Left cardiac atrium (tissue), 4 donors: ENCODE measurements at regions not wholly inside any gene's neighbourhood (a gene's known extent, or its start where the extent isn't known, plus 50 kb on each side); places are given as distances from the start of the nearest gene placed in this dataset.
A peak's percentile ranks its signal among the peaks of the same experiment; 100 is the strongest.

Source experiments
- ATAC-seq, 2 donors: fragments of 200-7000 bp; cut with Tn5 transposase; one replicate each; pipeline ENCODE4 v1.9.1; 2020; ENCODE audit warnings: mild to moderate bottlenecking in 2 of 2, moderate library complexity in 2 of 2
- DNase-seq: peaks from one replicate; pipeline ENCODE4 v3.0.0-alpha.2; 2020
- intact Hi-C, 2 donors: fragments of 100-400 bp; cut with DNase I; formaldehyde crosslinking; loops; one replicate each; pipeline versions ENCODE4 v1.14.1 to v1.15.1; 2022 to 2023
- donor health status: DM: no; HTN: yes; CAD: no.
- donor health status: DM: no; HTN: yes; CAD: no; lungs with severe emphysema.
- donor health status: DM: yes; HTN: yes; CAD: no.
- donor health status: Dilated cardiomyopathy.

DNA sequence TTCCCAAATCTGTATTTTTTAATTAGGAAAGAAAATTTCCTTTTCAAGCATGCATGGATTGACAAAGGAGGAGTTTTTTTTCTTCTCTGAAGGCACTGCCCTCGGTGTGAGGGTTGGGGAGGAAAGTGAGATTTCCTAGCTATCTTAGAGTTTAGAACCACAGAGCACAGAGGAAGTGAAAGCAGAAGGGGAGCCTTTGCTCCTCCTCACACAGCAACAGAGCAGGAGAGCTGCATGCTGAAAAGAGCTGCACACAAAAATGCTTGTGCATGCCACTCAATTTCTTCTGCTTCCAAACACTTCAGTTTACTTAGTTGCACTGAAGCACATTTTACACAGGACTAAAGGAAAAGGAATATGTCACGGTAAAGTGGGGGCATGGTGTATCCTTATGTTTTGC lies 308.1 kb downstream of the GPATCH2 start:
- DNase-seq, result no peak
- intact Hi-C loops, result no loop called here
- ATAC-seq, result no peak

DNA sequence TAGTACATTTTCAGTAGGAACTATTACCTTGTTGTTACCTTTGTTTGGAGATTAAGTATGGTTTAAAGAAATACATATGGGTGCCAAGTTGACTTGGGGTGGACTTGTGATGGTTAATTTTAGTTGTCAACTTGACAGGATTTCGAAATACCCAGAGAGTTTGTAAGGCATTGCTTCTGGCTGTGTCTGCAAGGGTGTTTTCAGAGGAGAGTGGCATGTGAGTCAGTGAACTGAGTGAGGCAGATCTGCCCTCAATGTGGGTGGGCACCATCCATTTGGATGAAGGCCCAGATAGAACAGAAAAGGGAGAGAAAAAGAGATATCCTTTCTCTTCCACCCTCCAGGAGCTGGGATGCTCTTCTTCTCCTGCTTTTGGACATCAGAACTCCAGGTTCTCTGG lies 315.5 kb downstream of the GPATCH2 start:
- intact Hi-C loops, result no loop called here
- ATAC-seq (peak in 1 of 2 donors; percentile 95), DNase-seq (no peak)

DNA sequence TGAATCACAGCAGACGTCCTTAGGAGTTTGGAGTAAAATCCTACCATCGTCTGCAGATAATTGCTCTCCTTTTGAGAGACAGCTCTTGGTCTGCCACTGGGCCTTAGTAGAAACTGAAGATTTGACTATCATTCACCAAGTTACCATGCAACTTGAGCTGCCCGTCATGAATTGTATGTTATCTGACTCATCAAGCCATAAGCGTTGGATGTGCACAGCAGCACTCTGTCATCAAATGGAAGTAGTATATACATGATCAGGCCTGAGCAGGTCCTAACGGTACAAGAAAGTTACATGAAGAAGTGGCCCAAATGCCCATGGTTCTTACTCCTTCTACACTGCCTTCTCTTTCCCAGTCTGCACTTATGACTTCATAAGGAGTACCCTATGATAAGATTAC lies 317.8 kb downstream of the GPATCH2 start:
- DNase-seq (no peak), ATAC-seq (no peak)
- intact Hi-C loops, result no loop called here

DNA sequence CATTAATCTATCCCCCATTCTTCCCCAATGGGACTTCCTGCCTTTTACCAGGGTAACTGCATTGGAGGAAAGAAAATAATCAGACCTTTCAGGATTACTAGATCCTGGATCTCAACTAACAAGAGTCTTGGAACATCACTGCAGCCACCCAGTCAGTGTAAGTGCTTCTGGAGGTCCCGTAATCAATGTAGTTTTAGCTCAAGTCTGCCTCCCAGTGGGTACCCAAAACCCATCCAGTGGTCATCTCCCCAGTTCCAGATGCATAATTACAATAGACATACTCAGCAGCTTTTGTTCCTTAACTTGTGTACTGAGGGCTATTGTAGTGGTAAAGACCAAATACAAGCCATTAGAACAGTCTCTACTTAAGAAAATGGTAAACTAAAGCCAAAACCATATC lies 319.1 kb downstream of the GPATCH2 start:
- DNase-seq, result no peak
- ATAC-seq, result no peak
- intact Hi-C loops, result no loop called here

DNA sequence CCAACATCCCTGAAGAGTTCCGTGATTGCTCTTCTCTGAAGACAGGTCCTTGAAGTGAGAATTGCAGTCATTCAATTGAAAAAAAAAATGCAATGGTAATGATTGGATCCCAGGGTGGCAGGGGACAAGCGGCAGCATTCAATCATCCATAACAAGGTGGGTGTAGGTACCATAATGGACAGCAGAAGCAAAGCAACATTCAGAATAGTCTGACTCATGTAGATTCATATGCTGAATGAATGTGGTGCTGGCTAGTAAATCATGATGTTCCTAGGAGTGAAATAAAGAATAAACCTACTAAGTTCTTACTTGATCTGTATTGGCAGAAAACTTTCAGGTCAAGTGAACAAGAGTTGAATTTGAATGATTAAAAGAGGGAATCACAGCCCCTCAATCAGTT lies 319.6 kb downstream of the GPATCH2 start:
- no peak for DNase-seq
- intact Hi-C loops, result no loop called here
- no peak for ATAC-seq

DNA sequence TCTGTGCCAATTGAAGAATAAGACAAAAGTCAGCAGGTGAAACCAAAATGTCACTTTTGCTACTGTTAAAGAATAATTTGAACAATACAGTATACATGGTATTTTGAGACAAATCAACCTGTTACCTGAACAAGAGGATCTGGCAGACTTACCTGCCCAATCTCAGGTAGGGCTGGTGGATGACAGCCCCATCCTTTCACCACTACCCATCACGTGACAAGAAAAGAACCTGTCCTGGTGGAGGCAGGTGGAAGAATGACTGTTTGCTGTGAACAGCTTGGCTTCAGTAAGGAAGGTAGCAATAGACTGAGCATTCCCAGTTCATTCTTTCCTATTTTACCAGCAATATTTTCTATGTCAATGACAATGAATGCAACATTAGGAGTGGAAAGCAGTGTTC lies 349.6 kb downstream of the GPATCH2 start:
- intact Hi-C loops, result no loop called here
- DNase-seq (no peak), ATAC-seq (no peak)

DNA sequence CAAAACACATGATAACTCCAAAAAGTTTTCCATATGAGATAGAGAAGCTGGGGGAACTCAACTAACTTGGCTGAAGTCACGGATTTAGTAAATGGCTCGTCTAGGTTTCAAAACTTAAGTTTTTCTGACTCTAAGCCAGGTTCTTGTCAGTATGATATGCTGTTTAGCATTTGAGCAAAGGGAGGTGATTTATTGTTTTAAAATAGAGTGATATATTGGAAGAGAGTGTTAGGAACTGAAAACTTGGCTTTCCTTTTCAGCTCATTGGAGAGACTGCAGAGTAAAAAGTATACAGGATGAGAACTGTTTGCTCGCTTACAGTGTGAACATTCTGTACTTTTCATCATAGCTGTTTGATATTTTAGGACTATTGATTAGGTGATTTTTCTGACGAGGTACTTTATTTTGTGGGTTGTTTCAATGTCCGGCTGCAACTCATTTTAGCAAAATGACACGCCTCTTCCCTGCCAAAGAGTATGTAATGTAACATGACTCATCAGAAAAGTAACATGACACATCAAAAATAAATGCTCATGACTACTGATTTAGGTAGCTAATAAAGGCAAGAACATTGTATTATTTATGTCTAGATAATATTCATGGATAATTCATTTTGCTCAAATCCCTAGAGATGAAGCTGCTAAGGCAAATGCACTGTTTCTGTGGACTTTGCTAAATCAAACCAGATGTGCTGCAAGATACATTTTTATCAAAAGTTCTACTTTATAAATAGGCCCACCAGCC lies 355.1 kb downstream of the GPATCH2 start:
- ATAC-seq, result no peak
- intact Hi-C loops, result no loop called here
- no peak for DNase-seq

DNA sequence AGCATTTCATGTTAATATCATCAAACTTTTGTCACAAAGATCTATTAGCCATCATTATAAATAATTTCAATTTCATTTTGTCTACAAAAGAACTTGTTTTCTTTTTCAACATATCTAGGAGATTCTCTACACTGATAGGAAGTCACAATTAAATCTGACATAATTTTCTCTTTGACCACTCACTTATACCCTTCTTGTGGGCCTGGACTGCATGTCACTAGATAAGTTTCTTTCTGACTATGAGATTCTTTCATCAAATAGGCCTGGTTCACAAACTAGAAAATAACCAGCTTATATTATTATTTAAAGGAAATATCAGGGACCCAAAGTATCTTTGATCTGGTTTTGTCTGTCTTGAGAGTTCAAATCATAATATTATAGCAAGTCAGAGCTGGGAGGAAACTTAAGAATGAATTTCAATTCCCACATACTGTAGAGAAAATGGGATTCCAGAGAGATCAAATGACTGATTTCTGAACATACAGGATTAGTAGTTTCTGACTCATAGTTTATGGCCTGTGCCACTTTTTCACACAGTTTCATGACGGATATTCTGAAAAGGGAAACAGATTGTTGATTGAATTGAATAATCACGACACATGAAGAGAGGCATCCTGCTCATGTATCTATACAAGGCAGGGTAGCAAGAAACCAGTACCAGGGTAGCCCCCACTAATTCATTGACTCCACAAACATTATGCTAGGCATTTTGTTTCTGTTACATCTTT lies 355.8 kb downstream of the GPATCH2 start:
- no peak for ATAC-seq
- intact Hi-C loops, result no loop called here
- DNase-seq, result no peak

DNA sequence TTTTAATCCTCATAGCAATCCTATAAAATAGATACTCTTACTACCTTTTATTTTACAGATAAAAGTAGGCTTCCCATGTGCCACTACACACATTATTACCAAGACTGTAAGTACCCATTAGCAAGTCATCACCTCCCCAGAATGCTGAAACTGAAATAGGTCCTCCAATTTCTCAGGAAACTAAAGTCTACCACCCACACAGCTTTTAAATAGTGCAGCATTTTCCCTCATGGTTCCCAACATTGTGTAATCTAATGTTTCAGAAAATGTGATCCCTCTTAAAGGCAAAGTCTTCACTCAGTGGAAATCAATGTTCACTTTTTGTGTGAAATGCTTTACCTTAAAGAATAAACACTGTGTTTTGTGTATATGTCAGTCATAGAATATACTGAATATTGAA lies 356.5 kb downstream of the GPATCH2 start:
- intact Hi-C loops, result no loop called here
- no peak for ATAC-seq
- no peak for DNase-seq

DNA sequence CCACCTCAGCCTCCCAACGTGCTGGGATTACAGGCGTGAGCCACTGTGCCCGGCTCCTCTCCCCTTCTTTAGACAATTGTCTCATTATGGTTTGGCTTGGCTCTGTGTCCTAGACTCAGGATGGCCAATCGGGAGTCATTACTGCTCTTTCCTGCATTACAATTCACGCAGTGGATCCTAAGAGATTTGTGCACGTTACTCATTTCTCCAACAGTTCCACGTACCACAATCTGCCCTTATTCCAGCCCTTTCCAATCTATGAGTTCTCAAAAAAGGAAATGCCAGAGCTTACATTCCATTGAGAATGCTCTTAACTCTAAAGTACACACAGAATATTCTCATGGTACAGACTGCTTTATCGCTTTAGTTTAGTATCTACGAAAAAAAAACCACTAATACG lies 357.0 kb downstream of the GPATCH2 start:
- no peak for DNase-seq

DNA sequence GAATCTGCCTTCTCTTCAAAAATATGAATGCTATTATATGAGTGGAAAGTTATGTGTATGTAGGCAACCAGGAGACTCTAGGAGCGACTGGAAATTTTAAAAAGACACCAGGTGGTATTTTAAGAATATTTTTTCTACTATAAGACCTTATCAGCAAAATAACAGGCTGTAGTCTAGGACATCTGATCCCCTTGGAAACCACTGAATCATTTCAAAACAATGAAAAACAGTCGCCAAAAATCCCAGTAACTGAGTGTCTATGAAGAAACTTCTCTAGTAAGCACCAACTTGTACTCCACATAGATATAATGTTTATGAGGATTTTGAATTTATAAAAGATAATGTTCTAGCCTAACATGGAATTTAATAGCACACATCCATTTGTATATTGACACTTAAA lies 358.5 kb downstream of the GPATCH2 start:
- peak; percentile 55 to 70 for ATAC-seq
- DNase-seq, result no peak
- intact Hi-C loops, result no loop called here

More for the DNA sequence above, 357.0 kb downstream of the GPATCH2 start:
- intact Hi-C loops, result no loop called here
- ATAC-seq, result no peak

DNA sequence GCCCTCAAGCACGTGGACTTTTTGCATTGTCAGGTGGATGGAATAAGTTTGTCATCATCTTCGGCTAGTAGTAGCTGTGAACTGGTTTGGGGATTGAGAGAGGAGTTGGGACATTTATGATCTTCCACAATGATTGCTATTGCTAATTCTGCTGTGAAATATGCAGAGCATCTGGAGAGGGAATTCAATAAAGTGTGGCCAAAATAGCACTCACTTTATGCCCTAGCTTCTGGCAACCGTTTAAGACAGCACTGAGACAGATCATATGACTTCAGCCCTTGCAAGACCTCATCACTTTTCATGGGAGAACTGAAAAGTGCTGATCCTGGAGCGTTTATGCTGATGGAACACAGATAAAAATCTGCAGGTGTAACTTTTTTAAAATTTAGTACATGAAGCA lies 360.8 kb downstream of the GPATCH2 start:
- DNase-seq, result no peak
- no peak for ATAC-seq
- intact Hi-C loops, result no loop called here

DNA sequence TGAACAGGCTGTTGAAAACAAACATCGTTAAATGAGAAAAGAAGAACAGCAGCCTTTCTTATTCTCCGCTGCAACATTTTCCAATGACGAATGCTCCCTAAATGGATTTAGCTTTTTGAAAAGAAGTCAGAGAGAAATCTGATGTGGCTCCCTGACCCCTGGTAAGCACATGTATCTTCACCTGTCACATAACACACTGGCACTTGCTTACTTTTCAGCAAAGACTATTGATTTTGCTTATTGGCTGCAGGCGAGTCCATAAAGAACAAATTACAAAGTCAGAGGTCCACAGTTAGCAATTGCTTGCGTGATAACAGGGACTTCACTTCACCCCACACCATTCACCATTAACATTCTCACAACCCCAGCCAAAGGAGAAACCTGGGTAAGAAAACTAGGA lies 362.8 kb downstream of the GPATCH2 start:
- intact Hi-C loops, result no loop called here
- ATAC-seq (no peak), DNase-seq (no peak)

DNA sequence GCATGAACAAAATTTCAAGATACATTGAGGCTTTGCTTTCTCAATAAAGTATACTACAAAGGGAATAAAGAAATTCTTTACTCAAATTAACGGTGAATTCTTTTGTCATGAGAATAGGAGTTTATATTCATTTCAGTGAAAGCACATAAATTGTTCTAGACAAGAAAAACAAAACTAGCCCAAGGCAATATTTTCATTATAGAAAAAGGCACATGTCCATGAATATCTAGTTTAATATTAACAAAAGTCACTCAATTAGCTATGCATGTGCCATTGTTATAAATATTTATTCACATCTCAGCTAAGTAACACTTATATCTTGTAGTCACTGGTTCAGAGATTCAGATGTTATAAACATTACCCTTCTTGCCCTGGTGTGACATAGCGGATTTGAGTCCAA lies 369.3 kb downstream of the GPATCH2 start:
- intact Hi-C loops, result no loop called here
- DNase-seq (no peak), ATAC-seq (no peak)

DNA sequence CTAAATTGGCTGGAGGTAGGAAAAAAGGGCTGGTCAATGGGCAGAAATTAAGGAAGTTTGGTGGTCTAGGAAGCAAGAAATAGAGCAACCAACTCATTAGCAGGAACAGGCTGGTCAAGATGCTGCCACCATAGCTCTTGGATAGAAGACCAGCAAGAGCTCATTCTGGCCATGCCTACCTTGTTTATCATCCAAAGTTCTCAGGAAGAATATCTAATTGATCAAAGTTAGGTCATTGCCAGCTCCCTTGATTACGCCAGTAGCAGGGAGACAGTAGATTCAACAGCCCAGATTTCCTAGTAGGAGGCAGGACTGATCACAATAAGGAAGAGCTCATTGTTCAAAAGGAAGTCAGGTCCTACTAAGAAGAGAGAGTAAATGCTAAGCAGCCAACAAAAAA lies 370.2 kb downstream of the GPATCH2 start:
- ATAC-seq (no peak), DNase-seq (no peak)
- intact Hi-C loops, result no loop called here

DNA sequence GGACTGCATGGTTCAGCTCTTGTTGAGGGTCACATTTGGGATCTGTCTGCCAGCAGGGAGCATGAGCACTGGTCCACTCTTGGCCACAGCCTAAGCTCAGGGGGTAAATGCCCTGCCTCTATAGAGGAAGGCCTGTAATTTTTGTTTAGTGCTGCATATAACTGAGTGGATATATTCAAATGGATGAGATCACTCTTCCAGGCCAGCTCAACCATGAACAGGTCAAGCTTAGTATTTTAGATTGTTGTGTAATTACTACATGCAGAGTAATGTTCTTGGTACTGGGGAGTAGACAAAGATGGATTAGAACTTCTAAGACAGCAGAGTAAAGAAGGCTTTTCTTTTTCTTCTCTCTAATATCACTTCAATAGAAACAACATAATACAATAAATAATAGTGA lies 376.9 kb downstream of the GPATCH2 start:
- intact Hi-C loops, result no loop called here

DNA sequence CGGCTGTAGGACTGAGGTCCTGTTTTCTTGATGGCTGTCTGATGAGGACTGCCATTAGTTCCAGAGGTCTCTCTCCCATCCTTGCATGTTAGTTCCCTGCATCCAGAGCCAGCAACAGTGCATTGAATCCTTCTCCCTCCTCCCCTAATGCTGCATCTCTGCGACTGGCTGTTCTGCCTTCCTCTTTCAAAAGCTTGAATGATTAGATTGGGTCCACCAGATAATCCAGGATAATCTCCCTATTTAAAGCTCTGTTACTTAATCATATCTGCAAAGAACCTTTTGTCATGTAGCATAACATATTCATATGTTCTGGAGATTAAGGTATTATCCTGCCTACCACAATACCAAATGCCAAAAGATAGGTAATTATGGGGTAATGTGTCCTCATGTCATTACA lies 377.5 kb downstream of the GPATCH2 start:
- no peak for DNase-seq
- intact Hi-C loops, result no loop called here
- ATAC-seq, result no peak

More for the DNA sequence above, 376.9 kb downstream of the GPATCH2 start:
- ATAC-seq, result no peak
- DNase-seq, result no peak

DNA sequence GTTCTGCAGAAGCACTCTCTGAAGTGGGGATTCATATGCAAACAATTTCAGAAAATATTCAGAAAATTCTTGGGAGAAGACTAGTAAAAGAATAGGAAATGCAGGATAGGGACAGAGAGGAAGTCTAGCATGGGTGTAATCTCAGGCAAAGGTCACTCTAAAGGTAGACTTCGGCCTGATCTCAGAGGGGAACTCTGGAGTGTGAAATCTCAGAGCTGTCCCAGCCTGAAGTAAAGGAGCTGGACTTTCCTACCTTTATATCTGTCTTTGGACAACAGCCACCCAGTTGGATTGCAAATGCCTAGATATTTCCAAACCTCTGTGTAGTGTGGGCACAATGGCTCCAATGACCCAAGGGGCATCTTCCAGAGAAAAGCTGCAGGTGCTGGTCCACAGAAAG lies 379.8 kb downstream of the GPATCH2 start:
- DNase-seq (no peak), ATAC-seq (no peak)
- intact Hi-C loops, result no loop called here

DNA sequence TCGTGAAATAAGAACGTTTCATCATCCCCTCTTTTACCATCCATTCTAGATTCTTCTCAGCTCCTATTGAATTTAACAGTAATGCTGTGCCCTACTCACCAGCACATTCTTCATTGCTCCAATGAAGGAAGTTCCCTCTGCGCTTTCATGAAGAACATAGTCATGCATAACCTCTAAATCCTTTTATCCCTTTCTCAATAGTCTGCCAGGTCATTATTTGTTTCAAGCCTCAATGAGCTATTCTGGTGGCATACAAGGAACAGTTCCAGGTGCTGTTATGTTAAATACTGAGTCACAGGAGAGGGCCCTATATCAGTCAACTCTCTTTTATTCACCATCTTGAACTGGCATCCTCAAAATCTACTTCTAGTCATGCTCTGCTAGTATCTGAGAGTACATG lies 381.0 kb downstream of the GPATCH2 start:
- no peak for ATAC-seq
- no peak for DNase-seq

DNA sequence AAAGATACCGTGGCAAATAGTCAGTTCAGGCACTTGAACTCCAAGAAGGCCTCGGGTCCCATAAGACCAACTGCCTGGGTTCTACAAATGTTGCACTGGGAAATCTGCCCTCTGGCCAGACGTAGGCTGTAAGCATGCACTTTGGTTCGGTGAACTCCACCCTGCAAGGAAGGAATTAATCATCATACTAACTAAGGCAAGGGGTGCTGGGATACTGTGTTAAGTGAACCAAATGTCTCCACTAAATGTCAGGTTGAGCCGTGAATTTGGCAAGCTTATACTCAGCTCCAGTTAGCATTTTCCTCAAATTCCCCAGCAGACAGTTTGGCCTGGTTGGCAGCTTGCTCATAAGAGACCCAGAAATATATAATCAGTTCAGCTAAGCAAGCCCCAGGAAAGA lies 385.9 kb downstream of the GPATCH2 start:
- intact Hi-C loops, result no loop called here
- ATAC-seq, result peak; percentile 46 to 92

More for the DNA sequence above, 381.0 kb downstream of the GPATCH2 start:
- intact Hi-C loops, result no loop called here

DNA sequence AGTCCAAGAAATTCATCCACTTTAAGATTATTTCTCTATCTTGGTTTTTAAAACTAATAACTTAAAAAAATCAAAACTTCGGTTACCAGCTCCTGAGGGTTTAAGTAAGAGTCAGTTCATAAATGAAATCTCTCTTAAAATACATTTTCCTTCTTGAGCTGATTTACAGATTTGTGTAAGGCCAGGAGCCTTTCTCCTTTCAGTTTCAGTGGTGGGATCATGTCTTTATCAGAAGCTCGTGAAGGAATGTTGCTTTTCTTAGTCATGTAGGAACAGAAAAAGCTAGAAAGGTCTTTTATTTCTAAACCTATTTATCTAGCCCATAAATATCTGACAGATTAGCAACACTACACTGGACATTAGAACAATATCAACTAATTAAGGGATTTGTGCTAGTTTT lies 390.2 kb downstream of the GPATCH2 start:
- intact Hi-C loops, result no loop called here
- ATAC-seq (no peak), DNase-seq (no peak)

More for the DNA sequence above, 385.9 kb downstream of the GPATCH2 start:
- DNase-seq, result no peak
